GM23248 (cell line): ENCODE measurements at regions not wholly inside any gene's neighbourhood (a gene's known extent, or its start where the extent isn't known, plus 50 kb on each side); places are given as distances from the start of the nearest gene placed in this dataset.

Experiments
- DNase-seq: peaks from one replicate; pipeline ENCODE4 v3.0.0-alpha.2; 2015
- H2AFZ ChIP-seq: fragments of 200-600 bp; sonication (generic); 2 replicates; pipeline ENCODE4 v1.6.1; 2016; ENCODE audit warnings: antibody characterized with exemption
- H3F3A ChIP-seq: fragments of 200-600 bp; sonication (generic); 2 replicates; pipeline ENCODE4 v1.6.1; 2016; ENCODE audit warnings: mild to moderate bottlenecking, antibody characterized with exemption, mixed run types; ENCODE audit not compliant: insufficient read depth
- H3K27ac ChIP-seq: fragments of 200-600 bp; sonication (generic); 2 replicates; pipeline ENCODE4 v1.5.1; 2016; ENCODE audit warnings: mild to moderate bottlenecking
- H3K27me3 ChIP-seq: fragments of 200-600 bp; sonication (generic); replicated peaks from 2 replicates; pipeline ENCODE4 v1.6.1; 2016; ENCODE audit warnings: mild to moderate bottlenecking; ENCODE audit not compliant: insufficient read depth
- H3K36me3 ChIP-seq: fragments of 200-600 bp; sonication (generic); 2 replicates; pipeline ENCODE4 v1.6.1; 2016; ENCODE audit warnings: low read depth, mild to moderate bottlenecking
- H3K4me1 ChIP-seq: fragments of 200-600 bp; sonication (generic); 2 replicates; pipeline ENCODE4 v1.6.1; 2016; ENCODE audit warnings: mild to moderate bottlenecking; ENCODE audit not compliant: insufficient read depth
- H3K4me2 ChIP-seq: fragments of 200-600 bp; sonication (generic); one replicate; pipeline ENCODE4 v1.6.1; 2016; ENCODE audit warnings: mild to moderate bottlenecking; ENCODE audit not compliant: unreplicated experiment
- H3K4me3 ChIP-seq: fragments of 200-600 bp; sonication (generic); 2 replicates; pipeline ENCODE4 v1.5.1; 2016; ENCODE audit warnings: mild to moderate bottlenecking
- H3K79me2 ChIP-seq: fragments of 200-600 bp; sonication (generic); 2 replicates; pipeline ENCODE4 v1.6.1; 2016; ENCODE audit warnings: mild to moderate bottlenecking; ENCODE audit not compliant: insufficient read depth
- H3K9ac ChIP-seq: fragments of 200-600 bp; sonication (generic); 2 replicates; pipeline ENCODE4 v1.6.1; 2016; ENCODE audit warnings: mild to moderate bottlenecking
- H3K9me2 ChIP-seq: fragments of 200-600 bp; sonication (generic); 2 replicates; pipeline ENCODE4 v1.6.1; 2016; ENCODE audit warnings: mixed run types, mild to moderate bottlenecking, moderate library complexity; ENCODE audit not compliant: insufficient read depth
- H3K9me3 ChIP-seq: fragments of 200-600 bp; sonication (generic); one replicate; pipeline ENCODE4 v1.6.1; 2017; ENCODE audit warnings: low read depth
- H4K20me1 ChIP-seq: fragments of 200-600 bp; sonication (generic); 2 replicates; pipeline ENCODE4 v1.6.0; 2016; ENCODE audit not compliant: insufficient read depth
- EZH2 ChIP-seq: fragments of 200-600 bp; sonication (generic); IDR thresholded peaks from 2 replicates; pipeline ENCODE4 v1.6.1; 2018; ENCODE audit warnings: antibody characterized with exemption, mild to moderate bottlenecking; ENCODE audit not compliant: insufficient read depth, poor library complexity, severe bottlenecking
- EZH2phosphoT487 ChIP-seq: fragments of 200-600 bp; sonication (generic); IDR thresholded peaks from 2 replicates; pipeline ENCODE4 v1.6.1; 2018; ENCODE audit warnings: antibody characterized with exemption, moderate library complexity, mild to moderate bottlenecking, low read depth; ENCODE audit not compliant: insufficient read depth
- WGBS, 2 experiments: methylation state at CpG; one replicate each; pipeline ENCODE4 v1.1.6; 2015 to 2017; ENCODE audit warnings: low lambda C conversion rate in 2 of 2, low coverage in 1 of 2; ENCODE audit errors: missing lambda C conversion rate in 2 of 2; 5-methylcytosine and 5-hydroxymethylcytosine counted together
- in situ Hi-C: fragments of 300-500 bp; cut with MboI; formaldehyde crosslinking; loops from 2 replicates; pipeline ENCODE4 v1.15.0; 2020

GRCh38 chr13:58542530-58542929 lies 911.0 kb downstream of the PCDH17 start:
- Histone ChIP-seq H3K4me3 (no peak overlapping the region), H3K9me3 (peaks cover 3% of the 10 kb centered on the region), H3K36me3 (no peaks in the 10 kb centered on the region), H3K27ac (no peak overlapping the region), H4K20me1 (no peaks in the 10 kb centered on the region), H2AFZ (no peak overlapping the region), H3K4me2 (no peak overlapping the region), H3K79me2 (no peaks in the 10 kb centered on the region), H3K9ac (no peak overlapping the region), H3F3A (no peaks in the 10 kb centered on the region), H3K27me3 (no peaks in the 10 kb centered on the region), H3K4me1 (no peaks in the 10 kb centered on the region), H3K9me2 (no peaks in the 10 kb centered on the region)
- DNase-seq = no peak
- TF ChIP-seq EZH2 = no peak
- no peak for TF ChIP-seq EZH2phosphoT487
- in situ Hi-C loops = no loop called here

- no peak for TF ChIP-seq EZH2
- TF ChIP-seq EZH2phosphoT487 = no peak
- Histone ChIP-seq H3K36me3 (no peaks in the 10 kb centered on the region), H3K9me2 (no peaks in the 10 kb centered on the region), H3K4me1 (no peaks in the 10 kb centered on the region), H3K9me3 (peaks cover 3% of the 10 kb centered on the region), H2AFZ (no peak overlapping the region), H3K27me3 (no peaks in the 10 kb centered on the region), H3K4me2 (no peak overlapping the region), H4K20me1 (no peaks in the 10 kb centered on the region), H3K27ac (no peak overlapping the region), H3K79me2 (no peaks in the 10 kb centered on the region), H3F3A (no peaks in the 10 kb centered on the region), H3K9ac (no peak overlapping the region), H3K4me3 (no peak overlapping the region)
- no peak for DNase-seq
- 3 to 8% methylated on average over 1 of the region's 1 CpG for WGBS, 2 experiments
- in situ Hi-C loops = no loop called here
Observed at GRCh38 chr13:58547419-58547818, 915.9 kb downstream of the PCDH17 start.

GRCh38 chr13:58566176-58566575 lies 934.6 kb downstream of the PCDH17 start:
- H3K4me2 ChIP-seq = no peak overlapping the region
- no peaks in the 10 kb centered on the region for H4K20me1 ChIP-seq
- no peaks in the 10 kb centered on the region for H3K4me1 ChIP-seq
- H3K27ac ChIP-seq = no peak overlapping the region
- WGBS, 2 experiments = 19 to 32% methylated on average over 3 of the region's 3 CpGs
- no peak overlapping the region for H3K4me3 ChIP-seq
- no peak overlapping the region for H2AFZ ChIP-seq
- in situ Hi-C loops = no loop called here
- H3K79me2 ChIP-seq = no peaks in the 10 kb centered on the region
- no peak for DNase-seq
- no peaks in the 10 kb centered on the region for H3K27me3 ChIP-seq
- no peak overlapping the region for H3K9ac ChIP-seq
- no peaks in the 10 kb centered on the region for H3K36me3 ChIP-seq
- H3K9me3 ChIP-seq = peaks cover 2% of the 10 kb centered on the region
- TF ChIP-seq EZH2 (no peak), EZH2phosphoT487 (no peak)
- peaks cover 6% of the 10 kb centered on the region; the same call in 1 of the 2 replicates for H3K9me2 ChIP-seq
- no peaks in the 10 kb centered on the region for H3F3A ChIP-seq

DNA sequence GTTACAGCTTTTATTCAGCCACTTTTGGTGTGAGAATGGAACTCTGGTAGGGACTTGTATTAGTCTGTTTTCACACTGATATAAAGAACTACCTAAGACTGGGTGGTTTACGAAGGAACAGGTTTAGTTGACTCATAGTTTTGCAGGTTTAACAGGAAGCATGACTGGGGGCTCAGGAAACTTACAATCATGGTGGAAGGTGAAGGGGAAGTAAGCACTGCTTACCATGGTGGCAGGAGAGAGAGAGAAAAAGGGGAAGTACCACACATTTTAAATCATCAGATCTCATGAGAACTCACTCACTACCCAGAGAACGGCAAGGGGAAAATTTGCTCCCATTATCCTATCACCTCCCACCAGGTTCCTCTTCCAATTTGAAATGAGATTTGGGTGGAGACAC lies 942.2 kb downstream of the PCDH17 start:
- Histone ChIP-seq H3K4me2 (no peak overlapping the region), H3K4me1 (no peaks in the 10 kb centered on the region), H3K79me2 (no peaks in the 10 kb centered on the region), H3K9ac (no peak overlapping the region), H2AFZ (no peak overlapping the region), H4K20me1 (no peaks in the 10 kb centered on the region), H3F3A (no peaks in the 10 kb centered on the region), H3K27me3 (no peaks in the 10 kb centered on the region), H3K9me2 (0 out of 2 replicates have a peak, but pooled peaks cover 6% of the 10 kb centered on the region), H3K36me3 (no peaks in the 10 kb centered on the region), H3K27ac (no peak overlapping the region), H3K9me3 (no peaks in the 10 kb centered on the region), H3K4me3 (no peak overlapping the region)
- WGBS, 2 experiments = 19 to 30% methylated on average over 2 of the region's 2 CpGs
- no peak for TF ChIP-seq EZH2
- in situ Hi-C loops = no loop called here
- no peak for DNase-seq

- in situ Hi-C loops = no loop called here
- Histone ChIP-seq H3K4me1 (no peaks in the 10 kb centered on the region), H3K36me3 (no peaks in the 10 kb centered on the region), H3K79me2 (no peaks in the 10 kb centered on the region), H2AFZ (no peak overlapping the region), H3K27ac (no peak overlapping the region), H3K4me3 (no peak overlapping the region), H3F3A (no peaks in the 10 kb centered on the region), H4K20me1 (no peaks in the 10 kb centered on the region), H3K9ac (no peak overlapping the region), H3K9me3 (no peaks in the 10 kb centered on the region), H3K27me3 (no peaks in the 10 kb centered on the region), H3K4me2 (no peak overlapping the region), H3K9me2 (0 out of 2 replicates have a peak, but pooled peaks cover 3% of the 10 kb centered on the region)
- DNase-seq = no peak
- TF ChIP-seq EZH2 (no peak), EZH2phosphoT487 (no peak)
Observed at GRCh38 chr13:58574791-58575190, 943.2 kb downstream of the PCDH17 start.
